WTC11 (cell line): ENCODE measurements at regions not wholly inside any gene's neighbourhood (a gene's known extent, or its start where the extent isn't known, plus 50 kb on each side); places are given as distances from the start of the nearest gene placed in this dataset.

Experiments
- ELF4 ChIP-seq: sonication (generic); formaldehyde crosslinking; IDR thresholded peaks from 2 replicates; pipeline ENCODE4 v1.8.1; 2022; ENCODE audit warnings: low read depth, mild to moderate bottlenecking, moderate library complexity, missing genetic modification reagents
- TCF7 ChIP-seq: sonication (generic); formaldehyde crosslinking; IDR thresholded peaks from 2 replicates; pipeline ENCODE4 v1.8.0; 2022; ENCODE audit warnings: mild to moderate bottlenecking, low read depth, missing genetic modification reagents, moderate library complexity

DNA sequence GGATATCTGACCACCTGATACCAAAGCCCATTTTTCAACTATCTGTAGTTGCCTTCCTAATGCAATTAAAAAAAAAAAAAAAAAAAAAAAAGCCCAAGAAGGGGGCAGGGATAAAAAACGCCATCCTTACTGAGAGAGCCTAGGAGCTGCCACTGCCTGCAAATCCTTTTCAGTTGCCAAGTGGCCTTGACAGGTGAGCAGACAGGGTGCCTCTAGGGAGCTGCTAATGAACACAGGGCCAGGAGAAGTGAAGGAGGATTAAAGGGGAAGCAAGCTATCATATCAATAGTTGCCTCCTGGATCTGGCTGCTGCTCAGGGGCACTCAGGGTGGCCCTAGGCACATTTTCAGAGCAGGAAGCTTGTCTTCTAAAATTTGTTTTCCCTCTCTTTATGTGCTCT is 547.4 kb downstream of the TLE1 start:
- no peak for TF ChIP-seq TCF7
- TF ChIP-seq ELF4 (CRISPR knock-in tag): no peak
